DND-41 (cell line): ENCODE measurements at regions not wholly inside any gene's neighbourhood (a gene's known extent, or its start where the extent isn't known, plus 50 kb on each side); places are given as distances from the start of the nearest gene placed in this dataset.

Experiments used
- ATAC-seq: fragments of 200-7000 bp; cut with Tn5 transposase; 3 replicates; pipeline ENCODE4 v1.9.1; 2021; ENCODE audit warnings: low read depth; ENCODE audit not compliant: insufficient read depth
- DNase-seq: peaks from one replicate; pipeline ENCODE4 v3.0.0-alpha.2; 2020
- H2AFZ ChIP-seq: 2 replicates; pipeline ENCODE4 v1.6.0; 2012; ENCODE audit warnings: low read depth, low read length
- H3K27ac ChIP-seq: 2 replicates; pipeline ENCODE4 v1.5.1; 2012; ENCODE audit warnings: low read length, inconsistent platforms
- H3K27me3 ChIP-seq: fragments of 200-600 bp; sonication (generic); 2 replicates; pipeline ENCODE4 v1.6.0; 2012; ENCODE audit warnings: low read length, mild to moderate bottlenecking, inconsistent platforms; ENCODE audit not compliant: insufficient read depth, poor library complexity
- H3K36me3 ChIP-seq: 2 replicates; pipeline ENCODE4 v1.5.1; 2012; ENCODE audit warnings: low read length, inconsistent platforms; ENCODE audit not compliant: insufficient read depth
- H3K4me1 ChIP-seq: 2 replicates; pipeline ENCODE4 v1.5.1; 2012; ENCODE audit warnings: mild to moderate bottlenecking, low read length; ENCODE audit not compliant: insufficient read depth
- H3K4me2 ChIP-seq: 2 replicates; pipeline ENCODE4 v1.6.0; 2012; ENCODE audit warnings: mild to moderate bottlenecking, moderate library complexity, low read length, inconsistent platforms; ENCODE audit not compliant: insufficient read depth
- H3K4me3 ChIP-seq, 2 experiments: fragments of 200-600 bp in 1 of 2; shearing (Covaris generic) in 1 of 2; 2 replicates each; pipeline ENCODE4 v1.5.1; 2012 to 2016; ENCODE audit warnings: inconsistent platforms in 2 of 2, low read length in 2 of 2, mild to moderate bottlenecking in 2 of 2, low read depth in 1 of 2, moderate library complexity in 1 of 2
- H3K79me2 ChIP-seq: 2 replicates; pipeline ENCODE4 v1.6.0; 2012; ENCODE audit warnings: low read length, inconsistent platforms; ENCODE audit not compliant: insufficient read depth
- H3K9ac ChIP-seq: 2 replicates; pipeline ENCODE4 v1.6.0; 2012; ENCODE audit warnings: low read depth, mild to moderate bottlenecking, inconsistent platforms, low read length, moderate library complexity
- H3K9me3 ChIP-seq: 2 replicates; pipeline ENCODE4 v1.5.1; 2012; ENCODE audit warnings: low read length, moderate library complexity, mild to moderate bottlenecking, inconsistent platforms; ENCODE audit not compliant: insufficient read depth, severe bottlenecking
- H4K20me1 ChIP-seq: 2 replicates; pipeline ENCODE4 v1.6.0; 2012; ENCODE audit warnings: low read length; ENCODE audit not compliant: insufficient read depth
- CTCF ChIP-seq: IDR thresholded peaks from 2 replicates; pipeline ENCODE4 v1.5.1; 2012; ENCODE audit warnings: borderline replicate concordance, low read length, moderate library complexity, mild to moderate bottlenecking; ENCODE audit not compliant: poor library complexity, severe bottlenecking; ENCODE audit errors: extremely low read depth
- EZH2 ChIP-seq: IDR thresholded peaks from 3 replicates; pipeline ENCODE4 v1.6.1; 2012; ENCODE audit warnings: borderline replicate concordance, low read depth, mild to moderate bottlenecking, moderate library complexity, low read length, inconsistent platforms; ENCODE audit not compliant: severe bottlenecking

- H3K36me3 ChIP-seq: no peaks in the 10 kb centered on the region
These were observed 304.5 kb upstream of the SEMA6D start for GRCh38 chr15:47412802-47413201.

GRCh38 chr15:47414207-47414606 is 303.1 kb upstream of the SEMA6D start:
- H3K4me2 ChIP-seq: no peak overlapping the region
- no peak for DNase-seq
- no peaks in the 10 kb centered on the region for H4K20me1 ChIP-seq
- ATAC-seq: no peak
- no peaks in the 10 kb centered on the region for H3K27me3 ChIP-seq
- no peaks in the 10 kb centered on the region for H3K9me3 ChIP-seq
- no peak overlapping the region for H3K4me3 ChIP-seq
- H3K4me1 ChIP-seq: no peaks in the 10 kb centered on the region
- TF ChIP-seq EZH2 (no peak), CTCF (no peak)
- H3K36me3 ChIP-seq: no peaks in the 10 kb centered on the region
- H3K9ac ChIP-seq: no peak overlapping the region
- no peak overlapping the region for H3K27ac ChIP-seq
- no peak overlapping the region for H2AFZ ChIP-seq
- H3K79me2 ChIP-seq: no peaks in the 10 kb centered on the region

More at GRCh38 chr15:47412802-47413201, 304.5 kb upstream of the SEMA6D start:
- no peak for DNase-seq
- no peak for ATAC-seq
- Histone ChIP-seq H3K79me2 (no peaks in the 10 kb centered on the region), H3K4me1 (no peaks in the 10 kb centered on the region), H4K20me1 (no peaks in the 10 kb centered on the region), H3K27me3 (no peaks in the 10 kb centered on the region), H3K9ac (no peak overlapping the region), H3K4me3 (no peak overlapping the region), H3K4me2 (no peak overlapping the region), H3K9me3 (no peaks in the 10 kb centered on the region), H2AFZ (no peak overlapping the region), H3K27ac (no peak overlapping the region)
- TF ChIP-seq EZH2 (no peak), CTCF (no peak)

GRCh38 chr15:47415539-47415971 is 301.8 kb upstream of the SEMA6D start:
- DNase-seq (no peak), ATAC-seq (no peak)
- TF ChIP-seq CTCF: no peak
- TF ChIP-seq EZH2: no peak
- H3K79me2 ChIP-seq: no peaks in the 10 kb centered on the region
- H3K27me3 ChIP-seq: no peaks in the 10 kb centered on the region
- H3K9me3 ChIP-seq: no peaks in the 10 kb centered on the region
- no peak overlapping the region for H2AFZ ChIP-seq
- no peaks in the 10 kb centered on the region for H3K36me3 ChIP-seq
- no peaks in the 10 kb centered on the region for H4K20me1 ChIP-seq
- no peak overlapping the region for H3K4me3 ChIP-seq
- no peaks in the 10 kb centered on the region for H3K4me1 ChIP-seq
- H3K27ac ChIP-seq: no peak overlapping the region
- no peak overlapping the region for H3K4me2 ChIP-seq
- no peak overlapping the region for H3K9ac ChIP-seq
